ENCODE measurements at regions not wholly inside any gene's neighbourhood (a gene's known extent, or its start where the extent isn't known, plus 50 kb on each side); places are given as distances from the start of the nearest gene placed in this dataset.

GRCh38 chr5:159765135-159765433 is 151.2 kb upstream of the ADRA1B start:
- DNase-seq, result no peak

- no peak for DNase-seq
These were observed 150.3 kb upstream of the ADRA1B start for GRCh38 chr5:159765760-159766517.

GRCh38 chr5:159768243-159768642 is 148.0 kb upstream of the ADRA1B start:
- DNase-seq, result no peak

GRCh38 chr5:159772698-159773061 is 143.6 kb upstream of the ADRA1B start:
- DNase-seq, result no peak

GRCh38 chr5:159773062-159773924 is 143.0 kb upstream of the ADRA1B start:
- peak; percentile 2 for DNase-seq

GRCh38 chr5:159774476-159775031 is 141.7 kb upstream of the ADRA1B start:
- no peak for DNase-seq

GRCh38 chr5:159775890-159776289 is 140.4 kb upstream of the ADRA1B start:
- DNase-seq, result no peak

GRCh38 chr5:159777049-159777660 is 139.1 kb upstream of the ADRA1B start:
- no peak for DNase-seq

GRCh38 chr5:159779481-159779880 is 136.8 kb upstream of the ADRA1B start:
- no peak for DNase-seq

GRCh38 chr5:159780246-159780645 is 136.0 kb upstream of the ADRA1B start:
- no peak for DNase-seq

GRCh38 chr5:159781626-159782157 is 134.6 kb upstream of the ADRA1B start:
- no peak for DNase-seq

- DNase-seq, result no peak
These were observed 133.9 kb upstream of the ADRA1B start for GRCh38 chr5:159782197-159782994.

GRCh38 chr5:159782995-159783300 is 133.3 kb upstream of the ADRA1B start:
- no peak for DNase-seq

GRCh38 chr5:159783726-159784247 is 132.5 kb upstream of the ADRA1B start:
- DNase-seq, result no peak

GRCh38 chr5:159784993-159785392 is 131.3 kb upstream of the ADRA1B start:
- no peak for DNase-seq

GRCh38 chr5:159785656-159786055 is 130.6 kb upstream of the ADRA1B start:
- DNase-seq, result no peak

GRCh38 chr5:159786201-159786600 is 130.1 kb upstream of the ADRA1B start:
- no peak for DNase-seq

GRCh38 chr5:159786901-159787691 is 129.2 kb upstream of the ADRA1B start:
- DNase-seq, result no peak

GRCh38 chr5:159787837-159788236 is 128.4 kb upstream of the ADRA1B start:
- DNase-seq, result no peak

- DNase-seq, result no peak
These were observed 127.4 kb upstream of the ADRA1B start for GRCh38 chr5:159788835-159789331.

- DNase-seq, result no peak
These were observed 124.1 kb upstream of the ADRA1B start for GRCh38 chr5:159792180-159792579.

Measured in COR-L47 (cell line).